ENCODE measurements at regions not wholly inside any gene's neighbourhood (a gene's known extent, or its start where the extent isn't known, plus 50 kb on each side); places are given as distances from the start of the nearest gene placed in this dataset.
A peak's percentile ranks its signal among the peaks of the same experiment; 100 is the strongest.
"Not testable (repeated sequence)": the region's sequence is repeated elsewhere in the genome, so short reads cannot be mapped to it uniquely, and the experiment has no call there.

GRCh38 chr6:147651-148050 is 144.6 kb upstream of the DUSP22 start:
- H3K27me3 ChIP-seq; H3K4me1 ChIP-seq (ENCODE audit: insufficient read depth); intact Hi-C loops (cut with DNase I); DNase-seq; H3K4me3 ChIP-seq; H3K27ac ChIP-seq; H3K36me3 ChIP-seq; H3K9me3 ChIP-seq: not testable (repeated sequence)
- 93 to 100% (median 95%) methylated on average over 2 to 5 of the region's 5 CpGs for WGBS, 3 donors

DNA sequence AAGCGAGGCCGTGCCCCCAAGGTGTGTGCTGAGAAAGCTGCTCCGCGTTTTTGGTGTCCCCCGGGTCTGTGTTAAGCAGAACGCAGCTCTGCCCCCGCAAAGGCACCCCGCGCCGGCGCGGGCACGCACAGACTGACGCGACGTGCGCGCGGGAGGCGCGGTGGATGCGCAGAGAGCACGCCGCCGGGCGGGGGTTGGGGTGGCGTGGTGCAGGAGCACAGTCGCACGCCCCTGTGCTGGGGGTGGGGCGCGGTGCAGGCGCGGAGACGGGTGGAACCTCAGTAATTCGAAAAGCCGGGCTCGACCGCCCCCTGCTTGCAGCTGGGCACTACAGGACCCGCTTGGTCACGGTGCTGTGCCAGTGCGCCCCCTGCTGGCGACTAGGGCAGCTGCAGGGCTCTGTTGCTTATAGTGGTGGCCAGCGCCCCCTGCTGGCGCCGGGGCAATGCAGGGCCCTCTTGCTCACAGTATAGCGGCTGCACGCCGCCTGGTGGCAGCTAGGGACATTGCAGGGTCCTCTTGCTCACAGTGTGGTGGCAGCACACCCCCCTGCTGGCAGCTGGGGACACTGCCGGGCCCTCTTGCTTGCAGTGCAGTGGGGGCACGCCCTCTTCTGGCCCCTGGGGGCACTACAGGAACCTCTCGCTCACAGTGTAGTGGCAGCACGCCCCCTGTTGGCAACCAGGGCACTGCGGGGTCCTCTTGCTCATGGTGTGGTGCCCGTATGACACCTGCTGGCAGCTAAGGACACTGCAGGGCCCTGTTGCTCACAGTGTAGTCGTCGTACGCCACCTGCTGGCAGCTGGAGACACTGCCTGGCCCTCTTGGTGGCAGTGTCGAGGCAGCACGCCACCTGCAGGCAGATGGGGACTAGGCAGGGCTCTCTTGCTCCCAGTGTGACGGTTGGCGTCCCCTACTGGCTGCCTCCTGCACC is 144.0 kb upstream of the DUSP22 start:
- peak in 4 of 5 donors; percentile 15 to 39 (median 20) for DNase-seq
- H3K27me3 ChIP-seq; H3K27ac ChIP-seq; H3K9me3 ChIP-seq; H3K4me3 ChIP-seq; H3K4me1 ChIP-seq (ENCODE audit: insufficient read depth); H3K36me3 ChIP-seq; intact Hi-C loops (cut with DNase I): not testable (repeated sequence)
- 84% methylated on average over 55 to 61 of the region's 61 CpGs for WGBS, 3 donors

- DNase-seq = not testable (repeated sequence)
These were observed 142.1 kb upstream of the DUSP22 start for GRCh38 chr6:150147-150546.

DNA sequence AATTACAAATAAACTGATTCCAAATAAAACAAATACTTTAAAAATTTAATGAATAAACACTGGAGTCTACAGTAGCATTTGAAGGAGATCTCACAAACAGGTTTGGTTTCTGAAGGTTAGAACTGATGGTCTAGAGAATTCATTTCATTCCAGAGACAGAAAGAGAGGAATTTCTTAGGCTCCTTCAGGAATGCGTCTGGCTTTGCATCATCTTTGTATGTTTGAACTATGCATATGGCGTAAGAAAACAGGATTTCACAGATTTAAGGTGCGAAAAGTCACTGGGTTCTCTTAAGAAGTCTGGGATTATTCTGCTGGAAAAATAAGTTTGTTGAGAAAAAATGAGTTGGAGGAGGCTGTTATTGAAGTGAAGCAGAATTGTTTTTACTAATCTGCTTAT is 139.9 kb upstream of the DUSP22 start:
- 21 to 49% (median 30%) methylated on average over 3 of the region's 3 CpGs for WGBS, 3 donors
- H3K36me3 ChIP-seq; H3K27me3 ChIP-seq; H3K4me3 ChIP-seq; intact Hi-C loops (cut with DNase I); DNase-seq; H3K9me3 ChIP-seq; H3K4me1 ChIP-seq (ENCODE audit: insufficient read depth); H3K27ac ChIP-seq: not testable (repeated sequence)

More at GRCh38 chr6:150147-150546, 142.1 kb upstream of the DUSP22 start:
- H3K4me3 ChIP-seq; H3K4me1 ChIP-seq (ENCODE audit: insufficient read depth); intact Hi-C loops (cut with DNase I); H3K27me3 ChIP-seq; H3K27ac ChIP-seq; H3K9me3 ChIP-seq; H3K36me3 ChIP-seq: not testable (repeated sequence)
- WGBS, 3 donors = 8 to 18% (median 18%) methylated on average over 1 of the region's 1 CpG

DNA sequence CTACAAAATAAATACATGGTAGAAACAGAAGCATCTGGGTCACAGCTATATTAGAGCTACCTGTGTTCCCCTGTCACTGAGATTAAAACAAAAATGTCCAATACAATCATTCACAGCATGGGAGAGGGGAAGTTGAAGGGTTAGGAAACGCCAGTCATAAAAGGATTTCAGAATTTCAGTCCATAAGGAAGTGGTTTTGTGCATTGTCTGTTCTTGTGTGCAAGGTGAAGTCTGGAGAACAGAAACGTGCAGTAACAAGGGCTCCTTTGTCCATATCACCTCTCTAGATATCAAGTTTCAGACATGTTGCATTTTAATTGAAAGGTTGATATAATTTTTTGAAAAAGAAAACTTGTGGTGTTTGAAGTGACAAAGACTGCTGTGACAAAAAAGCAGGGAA is 139.3 kb upstream of the DUSP22 start:
- H3K27me3 ChIP-seq; H3K27ac ChIP-seq; DNase-seq; H3K4me1 ChIP-seq (ENCODE audit: insufficient read depth); intact Hi-C loops (cut with DNase I); H3K9me3 ChIP-seq; H3K36me3 ChIP-seq; H3K4me3 ChIP-seq: not testable (repeated sequence)
- whole genome bisulfite sequencing, 3 donors = 13 to 31% (median 17%) methylated on average over 2 of the region's 2 CpGs

DNA sequence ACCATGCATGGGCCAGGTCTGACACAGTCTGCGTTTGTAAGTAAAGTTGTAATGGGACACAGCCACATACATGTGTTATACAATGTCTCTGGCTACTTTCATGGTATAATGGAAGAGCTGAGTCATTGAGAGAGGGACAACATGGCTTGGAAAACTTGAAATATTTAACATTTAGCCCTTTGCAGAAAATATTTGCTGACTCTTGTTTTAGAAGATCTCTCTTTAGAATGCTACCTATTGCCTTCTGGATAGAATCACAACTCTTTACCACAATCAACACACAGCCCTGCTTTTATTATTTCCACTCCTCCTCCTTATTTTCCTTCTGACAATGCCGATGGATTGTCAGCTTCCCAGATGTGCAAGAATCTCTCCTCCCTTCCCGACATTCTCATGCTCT is 138.4 kb upstream of the DUSP22 start:
- WGBS, 3 donors = 51 to 55% (median 51%) methylated on average over 3 of the region's 3 CpGs
- H3K4me3 ChIP-seq; H3K36me3 ChIP-seq; H3K27me3 ChIP-seq; DNase-seq; H3K9me3 ChIP-seq; H3K27ac ChIP-seq; intact Hi-C loops (cut with DNase I); H3K4me1 ChIP-seq (ENCODE audit: insufficient read depth): not testable (repeated sequence)

DNA sequence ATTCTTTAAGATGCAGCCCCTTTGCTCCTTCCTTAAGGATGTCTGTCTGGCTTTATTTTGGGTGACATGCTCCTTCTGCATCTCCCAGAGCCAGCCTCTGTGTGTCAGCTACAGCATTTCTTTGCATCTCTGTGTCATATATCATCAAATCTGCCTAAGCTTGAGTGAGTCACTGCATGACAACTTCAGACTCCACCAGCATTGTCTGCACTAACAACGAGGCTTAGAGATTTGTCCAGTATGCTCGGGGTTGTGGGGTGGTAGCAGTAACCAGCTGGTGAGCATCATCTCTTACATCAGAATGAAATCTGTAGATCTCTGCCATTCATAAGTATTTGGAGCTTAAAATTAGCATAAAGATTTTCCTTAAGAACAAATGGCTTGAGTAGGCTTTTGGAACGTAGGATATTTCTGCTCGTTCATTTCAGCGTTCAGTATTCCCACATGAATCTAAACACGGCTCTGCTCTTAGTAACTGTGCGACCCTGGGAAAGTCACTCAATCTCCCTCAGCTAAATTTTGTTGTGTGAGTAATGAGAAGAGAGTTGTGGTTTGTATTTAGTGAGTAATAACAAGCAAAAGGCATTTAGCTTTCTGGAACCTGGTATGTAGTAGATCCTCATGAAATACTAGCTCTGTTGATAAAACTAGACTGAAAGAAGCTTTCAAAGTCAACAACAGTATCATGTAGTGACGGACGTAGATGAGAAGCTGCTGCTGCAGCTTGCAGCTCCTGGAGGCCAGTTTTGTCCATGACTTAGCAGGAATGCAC is 137.8 kb upstream of the DUSP22 start:
- H3K36me3 ChIP-seq; H3K9me3 ChIP-seq; DNase-seq; H3K27ac ChIP-seq; H3K4me1 ChIP-seq (ENCODE audit: insufficient read depth); H3K4me3 ChIP-seq; H3K27me3 ChIP-seq; intact Hi-C loops (cut with DNase I): not testable (repeated sequence)
- 72 to 75% (median 75%) methylated on average over 9 of the region's 9 CpGs for WGBS, 3 donors

DNA sequence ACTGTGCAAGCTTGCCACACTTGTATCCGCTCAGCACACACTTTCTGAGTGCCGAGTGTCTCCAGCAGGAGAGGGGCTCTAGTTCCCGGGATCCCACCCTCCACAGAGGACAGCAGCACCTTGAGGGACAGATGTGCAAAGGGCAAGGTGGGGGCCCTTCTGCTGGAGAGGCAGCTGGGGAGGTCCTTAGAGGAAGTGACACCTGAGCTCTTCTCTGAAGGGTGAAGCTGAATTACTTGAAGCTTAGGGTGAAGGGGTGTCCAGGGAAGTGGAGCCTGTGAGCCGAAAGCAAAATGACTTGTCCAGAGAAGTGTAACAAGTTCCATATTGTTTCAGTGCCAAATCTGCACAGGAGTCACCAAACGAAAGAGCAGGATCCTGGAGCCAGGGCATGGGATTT is 136.3 kb upstream of the DUSP22 start:
- no peaks in the 10 kb centered on the region for H3K9me3 ChIP-seq
- no peaks in the 10 kb centered on the region for H3K27me3 ChIP-seq

GRCh38 chr6:156441-157140 is 135.7 kb upstream of the DUSP22 start:
- H3K27me3 ChIP-seq; DNase-seq; H3K9me3 ChIP-seq; H3K36me3 ChIP-seq; H3K4me3 ChIP-seq; intact Hi-C loops (cut with DNase I); H3K4me1 ChIP-seq (ENCODE audit: insufficient read depth); H3K27ac ChIP-seq: not testable (repeated sequence)
- WGBS, 3 donors = 70 to 82% (median 78%) methylated on average over 4 of the region's 4 CpGs

More for the DNA sequence above, 136.3 kb upstream of the DUSP22 start:
- H3K27ac ChIP-seq = no peak overlapping the region
- WGBS, 3 donors = 69 to 77% (median 72%) methylated on average over 5 of the region's 5 CpGs
- DNase-seq = no peak
- no peak overlapping the region for H3K4me3 ChIP-seq
- TF ChIP-seq CTCF (IDR thresholded peaks at IDR 0.05) (no peak), POLR2A (IDR thresholded peaks at IDR 0.05) (no peak), EP300 (IDR thresholded peaks at IDR 0.05) (no peak)
- H3K36me3 ChIP-seq = no peaks in the 10 kb centered on the region
- no peaks in the 10 kb centered on the region for H3K4me1 ChIP-seq (ENCODE audit: insufficient read depth)
- intact Hi-C loops (cut with DNase I) = no loop called here

DNA sequence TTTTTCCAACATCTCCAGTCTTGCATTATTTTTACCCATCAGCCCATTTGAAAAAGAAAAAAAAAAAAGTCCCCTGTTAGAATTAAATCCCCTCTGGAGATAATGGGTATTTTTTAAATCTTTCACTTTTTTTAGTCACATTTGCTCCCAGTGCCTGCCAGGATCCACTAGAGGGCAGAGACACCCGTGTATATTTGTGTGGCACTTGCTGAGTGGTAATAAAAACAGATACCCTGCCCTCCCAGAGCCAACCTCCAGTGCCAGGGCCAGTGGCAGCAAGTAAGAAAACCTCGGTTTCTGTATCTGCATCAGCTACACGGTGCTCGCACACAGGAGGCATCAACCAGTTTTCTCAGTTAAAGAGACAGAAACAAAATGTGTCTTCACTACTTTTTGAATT is 135.1 kb upstream of the DUSP22 start:
- 11 to 17% (median 13%) methylated on average over 4 of the region's 4 CpGs for WGBS, 3 donors
- H3K27ac ChIP-seq; DNase-seq; H3K4me3 ChIP-seq; H3K4me1 ChIP-seq (ENCODE audit: insufficient read depth); H3K9me3 ChIP-seq; H3K27me3 ChIP-seq; intact Hi-C loops (cut with DNase I); H3K36me3 ChIP-seq: not testable (repeated sequence)
